ENCODE measurements at regions not wholly inside any gene's neighbourhood (a gene's known extent, or its start where the extent isn't known, plus 50 kb on each side); places are given as distances from the start of the nearest gene placed in this dataset.

- no peak for TF ChIP-seq CTCF (conservative IDR thresholded peaks at IDR 0.05)
- Mint-ChIP-seq H3K27me3 (ENCODE audit: low read depth) (peaks cover 2% of the 10 kb centered on the region), H3K27ac (ENCODE audit: unreplicated experiment) (no peak overlapping the region), H3K4me3 (no peak overlapping the region), H3K36me3 (ENCODE audit: low read depth) (peaks cover 12% of the 10 kb centered on the region), H3K9me3 (peaks cover 21% of the 10 kb centered on the region), H3K4me1 (no peaks in the 10 kb centered on the region)
- no peak for DNase-seq (ENCODE audit: low read depth, low spot score)
Observed at GRCh38 chr10:113479346-113480080, 73.3 kb upstream of the HABP2 start.

- no peak for TF ChIP-seq CTCF (conservative IDR thresholded peaks at IDR 0.05)
- Mint-ChIP-seq H3K36me3 (ENCODE audit: low read depth) (peaks cover 12% of the 10 kb centered on the region), H3K4me1 (no peaks in the 10 kb centered on the region), H3K27me3 (ENCODE audit: low read depth) (peaks cover 2% of the 10 kb centered on the region), H3K27ac (ENCODE audit: unreplicated experiment) (no peak overlapping the region), H3K4me3 (no peak overlapping the region), H3K9me3 (peaks cover 21% of the 10 kb centered on the region)
- no peak for DNase-seq (ENCODE audit: low read depth, low spot score)
Observed at GRCh38 chr10:113480081-113480360, 72.8 kb upstream of the HABP2 start.

- no peak for TF ChIP-seq CTCF (conservative IDR thresholded peaks at IDR 0.05)
- DNase-seq (ENCODE audit: low read depth, low spot score) = no peak
- Mint-ChIP-seq H3K27ac (ENCODE audit: unreplicated experiment) (no peak overlapping the region), H3K27me3 (ENCODE audit: low read depth) (peaks cover 2% of the 10 kb centered on the region), H3K4me3 (no peak overlapping the region), H3K9me3 (peaks cover 21% of the 10 kb centered on the region), H3K4me1 (no peaks in the 10 kb centered on the region), H3K36me3 (ENCODE audit: low read depth) (peaks cover 12% of the 10 kb centered on the region)
Observed at GRCh38 chr10:113480851-113481502, 71.9 kb upstream of the HABP2 start.

- peaks cover 16% of the 10 kb centered on the region for H3K9me3 Mint-ChIP-seq
- no peaks in the 10 kb centered on the region for H3K4me1 Mint-ChIP-seq
- DNase-seq (ENCODE audit: low read depth, low spot score) = no peak
- H3K36me3 Mint-ChIP-seq (ENCODE audit: low read depth) = peaks cover 5% of the 10 kb centered on the region
- no peak overlapping the region for H3K4me3 Mint-ChIP-seq
- peaks cover 2% of the 10 kb centered on the region for H3K27me3 Mint-ChIP-seq (ENCODE audit: low read depth)
- no peak overlapping the region for H3K27ac Mint-ChIP-seq (ENCODE audit: unreplicated experiment)
- no peak for TF ChIP-seq CTCF (conservative IDR thresholded peaks at IDR 0.05)
Observed at GRCh38 chr10:113484487-113484886, 68.4 kb upstream of the HABP2 start.

GRCh38 chr10:113485736-113486135 is 67.1 kb upstream of the HABP2 start:
- Mint-ChIP-seq H3K27ac (ENCODE audit: unreplicated experiment) (no peak overlapping the region), H3K4me3 (no peak overlapping the region), H3K27me3 (ENCODE audit: low read depth) (peaks cover 2% of the 10 kb centered on the region), H3K9me3 (peaks cover 5% of the 10 kb centered on the region), H3K36me3 (ENCODE audit: low read depth) (no peaks in the 10 kb centered on the region), H3K4me1 (no peaks in the 10 kb centered on the region)
- no peak for DNase-seq (ENCODE audit: low read depth, low spot score)
- no peak for TF ChIP-seq CTCF (conservative IDR thresholded peaks at IDR 0.05)

All from neural crest cell (in vitro differentiated cells).